OCI-LY1 (cell line): ENCODE measurements at regions not wholly inside any gene's neighbourhood (a gene's known extent, or its start where the extent isn't known, plus 50 kb on each side); places are given as distances from the start of the nearest gene placed in this dataset.

ENCODE experiments used
- CTCF ChIP-seq: fragments of 200-600 bp; sonication (generic), shearing (Covaris generic); IDR thresholded peaks from 2 replicates; pipeline ENCODE4 v1.5.1; 2017; ENCODE audit warnings: mild to moderate bottlenecking, antibody characterized with exemption, low read length, moderate library complexity, mixed read lengths
- EZH2 ChIP-seq: fragments of 200-600 bp; sonication (generic), shearing (Covaris generic); IDR thresholded peaks from 2 replicates; pipeline ENCODE4 v1.8.0; 2017; ENCODE audit warnings: borderline replicate concordance, mixed run types, mild to moderate bottlenecking, antibody characterized with exemption, low read length, moderate library complexity, mixed read lengths

- TF ChIP-seq CTCF (no peak), EZH2 (no peak)
These were observed 489.6 kb upstream of the SPRED2 start for GRCh38 chr2:65922030-65922429.
